Hypothalamus (tissue), 51 donors: ENCODE measurements at regions not wholly inside any gene's neighbourhood (a gene's known extent, or its start where the extent isn't known, plus 50 kb on each side); places are given as distances from the start of the nearest gene placed in this dataset.

ENCODE experiments used
- DNase-seq, 51 donors: peaks; one replicate each; lab custom pipeline; 2025; lab: John Stamatoyannopoulos, UW

GRCh38 chr20:24891546-24892393 lies 57.3 kb upstream of the CST7 start:
- no peak for DNase-seq

GRCh38 chr20:24892522-24892921 lies 56.5 kb upstream of the CST7 start:
- DNase-seq = no peak

- DNase-seq = no peak
These were observed 56.1 kb upstream of the CST7 start for GRCh38 chr20:24892931-24893330.

- no peak for DNase-seq
These were observed 54.6 kb upstream of the CST7 start for GRCh38 chr20:24894488-24894887.

GRCh38 chr20:24894967-24895366 lies 54.1 kb upstream of the CST7 start:
- DNase-seq = no peak

- no peak for DNase-seq
These were observed 53.6 kb upstream of the CST7 start for GRCh38 chr20:24895431-24895830.

- no peak for DNase-seq
These were observed 53.0 kb upstream of the CST7 start for GRCh38 chr20:24895898-24896658.

- no peak for DNase-seq
These were observed 52.1 kb upstream of the CST7 start for GRCh38 chr20:24896984-24897383.

GRCh38 chr20:24897974-24898373 lies 51.1 kb upstream of the CST7 start:
- no peak for DNase-seq

GRCh38 chr20:24899153-24899552 lies 49.9 kb upstream of the CST7 start:
- no peak for DNase-seq
